SU-DHL-6 (cell line): ENCODE measurements at regions not wholly inside any gene's neighbourhood (a gene's known extent, or its start where the extent isn't known, plus 50 kb on each side); places are given as distances from the start of the nearest gene placed in this dataset.

Source experiments
- EZH2phosphoT487 ChIP-seq: fragments of 200-600 bp; sonication (generic), shearing (Covaris generic); conservative IDR thresholded peaks from 2 replicates; pipeline ENCODE4 v1.6.1; 2018; ENCODE audit warnings: mild to moderate bottlenecking, antibody characterized with exemption, low read length, moderate library complexity, mixed read lengths
- TF ChIP-seq, protein P1 (sequence below): fragments of 200-600 bp; sonication (generic); IDR thresholded peaks from one replicate; pipeline ENCODE4 v1.5.1; 2017; ENCODE audit warnings: antibody characterized with exemption, mild to moderate bottlenecking, low read length, moderate library complexity; ENCODE audit not compliant: insufficient read depth, poor library complexity, severe bottlenecking

DNA sequence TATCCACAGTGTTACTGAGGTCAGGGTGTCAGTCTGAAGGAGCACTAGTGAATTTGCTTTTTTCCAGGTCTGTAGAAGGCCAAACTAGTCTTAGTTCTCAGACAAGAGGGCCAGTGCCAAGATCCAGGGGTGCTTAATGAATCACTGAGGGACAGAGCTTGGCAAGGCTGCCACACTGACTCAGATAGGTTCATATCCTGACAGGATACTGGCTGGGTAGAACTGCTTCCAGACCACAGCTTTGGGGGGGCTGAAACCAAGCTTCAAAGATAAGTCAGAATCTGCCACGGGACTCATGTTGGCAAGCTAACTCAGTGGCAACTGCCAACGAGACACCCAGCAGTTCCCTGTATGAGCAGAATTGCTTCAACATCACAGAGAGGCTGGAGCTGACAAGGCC is 1125.4 kb downstream of the EFNA5 start:
- TF ChIP-seq, protein P1, sequence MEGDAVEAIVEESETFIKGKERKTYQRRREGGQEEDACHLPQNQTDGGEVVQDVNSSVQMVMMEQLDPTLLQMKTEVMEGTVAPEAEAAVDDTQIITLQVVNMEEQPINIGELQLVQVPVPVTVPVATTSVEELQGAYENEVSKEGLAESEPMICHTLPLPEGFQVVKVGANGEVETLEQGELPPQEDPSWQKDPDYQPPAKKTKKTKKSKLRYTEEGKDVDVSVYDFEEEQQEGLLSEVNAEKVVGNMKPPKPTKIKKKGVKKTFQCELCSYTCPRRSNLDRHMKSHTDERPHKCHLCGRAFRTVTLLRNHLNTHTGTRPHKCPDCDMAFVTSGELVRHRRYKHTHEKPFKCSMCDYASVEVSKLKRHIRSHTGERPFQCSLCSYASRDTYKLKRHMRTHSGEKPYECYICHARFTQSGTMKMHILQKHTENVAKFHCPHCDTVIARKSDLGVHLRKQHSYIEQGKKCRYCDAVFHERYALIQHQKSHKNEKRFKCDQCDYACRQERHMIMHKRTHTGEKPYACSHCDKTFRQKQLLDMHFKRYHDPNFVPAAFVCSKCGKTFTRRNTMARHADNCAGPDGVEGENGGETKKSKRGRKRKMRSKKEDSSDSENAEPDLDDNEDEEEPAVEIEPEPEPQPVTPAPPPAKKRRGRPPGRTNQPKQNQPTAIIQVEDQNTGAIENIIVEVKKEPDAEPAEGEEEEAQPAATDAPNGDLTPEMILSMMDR, result no peak
- no peak for TF ChIP-seq EZH2phosphoT487
